Body of pancreas (tissue), 4 donors: ENCODE measurements at regions not wholly inside any gene's neighbourhood (a gene's known extent, or its start where the extent isn't known, plus 50 kb on each side); places are given as distances from the start of the nearest gene placed in this dataset.

Source experiments
- ATAC-seq: fragments of 150-250 bp; one replicate; pipeline ENCODE4 v1.9.1; 2016
- DNase-seq, 4 donors: peaks; one replicate each; pipeline ENCODE4 v3.0.0-alpha.2; 2019
- H3K27ac ChIP-seq, 4 donors: fragments of 200-600 bp; sonication (generic); 1 replicate in 3 of 4; 2 replicates in 1 of 4; pipeline versions ENCODE4 v1.5.1 to v1.6.1; 2016 to 2019; ENCODE audit warnings: mild to moderate bottlenecking in 1 of 4, mixed read lengths in 1 of 4, moderate library complexity in 1 of 4
- H3K27me3 ChIP-seq, 2 donors: fragments of 200-600 bp; sonication (generic); one replicate each; pipeline ENCODE4 v1.6.0; 2016; ENCODE audit warnings: mild to moderate bottlenecking in 1 of 2
- H3K36me3 ChIP-seq, 2 donors: fragments of 200-600 bp; sonication (generic); replicated peaks in 1 of 2; 2 replicates each; pipeline ENCODE4 v1.5.1; 2016; ENCODE audit warnings: low read depth in 2 of 2; ENCODE audit not compliant: insufficient read depth in 1 of 2
- H3K4me1 ChIP-seq: fragments of 200-600 bp; sonication (generic); one replicate; pipeline ENCODE4 v1.6.0; 2016
- H3K4me3 ChIP-seq, 2 donors: fragments of 200-600 bp; sonication (generic); 1 replicate in 1 of 2; 2 replicates in 1 of 2; pipeline ENCODE4 v1.5.1; 2016 to 2019
- H3K9me3 ChIP-seq, 3 donors: fragments of 200-600 bp; sonication (generic); 1 replicate in 2 of 3; 2 replicates in 1 of 3; pipeline ENCODE4 v1.5.1; 2016
- POLR2A ChIP-seq, 3 donors: fragments of 450-650 bp; IDR thresholded peaks; one replicate each; pipeline ENCODE4 v1.6.1; 2016; ENCODE audit warnings: antibody characterized with exemption in 3 of 3, mild to moderate bottlenecking in 2 of 3
- WGBS, 2 donors: methylation state at CpG; one replicate each; pipeline ENCODE4 v1.1.5; 2017; 5-methylcytosine and 5-hydroxymethylcytosine counted together
- intact Hi-C: fragments of 100-400 bp; cut with DNase I; formaldehyde crosslinking; loops from one replicate; pipeline ENCODE4 v1.15.1; 2023
- TF ChIP-seq, protein P1 (sequence below), 7 experiments: fragments of 450-650 bp in 4 of 7; fragments of 200-600 bp in 3 of 7; sonication (generic) in 3 of 7; IDR thresholded peaks; one replicate each; pipeline ENCODE4 v1.5.1; 2016 to 2019; ENCODE audit warnings: antibody characterized with exemption in 7 of 7

DNA sequence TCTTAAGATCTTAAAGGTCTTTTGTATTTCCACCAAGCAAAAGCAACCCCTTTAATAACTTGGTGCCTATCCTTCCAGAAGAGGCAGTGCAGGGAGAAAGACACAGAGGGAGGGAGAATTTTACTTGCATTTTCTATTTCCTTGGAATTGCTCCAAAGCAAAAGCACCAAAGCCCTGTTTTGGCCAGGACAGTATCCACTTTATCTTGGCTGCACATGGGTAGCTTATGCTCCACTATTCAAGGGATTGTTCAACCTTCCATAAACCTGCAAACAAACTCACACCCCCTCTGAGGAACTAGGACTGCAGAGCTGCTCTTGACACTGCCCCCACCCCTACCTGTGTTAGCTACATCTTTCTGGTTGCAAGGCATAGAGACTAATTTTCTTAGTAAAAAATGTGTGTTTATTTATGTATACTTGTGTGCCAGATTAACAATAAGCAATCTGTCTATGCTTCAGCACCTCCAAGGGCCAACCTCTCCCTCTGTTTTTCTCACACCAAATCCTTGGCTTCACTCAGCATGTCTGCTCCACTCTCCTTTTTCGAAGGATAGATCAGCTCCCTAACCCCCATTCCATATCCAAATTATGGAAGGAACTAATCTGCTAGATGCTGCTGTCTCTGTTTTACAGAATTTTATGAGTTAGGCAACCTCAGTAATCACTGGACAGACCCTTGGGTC lies 68.1 kb upstream of the KLF12 start:
- intact Hi-C loops = no loop called here
- Histone ChIP-seq H3K4me3 (no peak overlapping the region), H3K36me3 (no peaks in the 10 kb centered on the region), H3K27me3 (no peaks in the 10 kb centered on the region), H3K9me3 (no peaks in the 10 kb centered on the region), H3K27ac (no peak overlapping the region), H3K4me1 (no peaks in the 10 kb centered on the region)
- TF ChIP-seq, protein P1, sequence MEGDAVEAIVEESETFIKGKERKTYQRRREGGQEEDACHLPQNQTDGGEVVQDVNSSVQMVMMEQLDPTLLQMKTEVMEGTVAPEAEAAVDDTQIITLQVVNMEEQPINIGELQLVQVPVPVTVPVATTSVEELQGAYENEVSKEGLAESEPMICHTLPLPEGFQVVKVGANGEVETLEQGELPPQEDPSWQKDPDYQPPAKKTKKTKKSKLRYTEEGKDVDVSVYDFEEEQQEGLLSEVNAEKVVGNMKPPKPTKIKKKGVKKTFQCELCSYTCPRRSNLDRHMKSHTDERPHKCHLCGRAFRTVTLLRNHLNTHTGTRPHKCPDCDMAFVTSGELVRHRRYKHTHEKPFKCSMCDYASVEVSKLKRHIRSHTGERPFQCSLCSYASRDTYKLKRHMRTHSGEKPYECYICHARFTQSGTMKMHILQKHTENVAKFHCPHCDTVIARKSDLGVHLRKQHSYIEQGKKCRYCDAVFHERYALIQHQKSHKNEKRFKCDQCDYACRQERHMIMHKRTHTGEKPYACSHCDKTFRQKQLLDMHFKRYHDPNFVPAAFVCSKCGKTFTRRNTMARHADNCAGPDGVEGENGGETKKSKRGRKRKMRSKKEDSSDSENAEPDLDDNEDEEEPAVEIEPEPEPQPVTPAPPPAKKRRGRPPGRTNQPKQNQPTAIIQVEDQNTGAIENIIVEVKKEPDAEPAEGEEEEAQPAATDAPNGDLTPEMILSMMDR (IDR thresholded peaks at IDR 0.05) = no peak
- no peak for TF ChIP-seq POLR2A (IDR thresholded peaks at IDR 0.05)
- ATAC-seq = no peak
- 55 to 63% methylated on average over 1 of the region's 1 CpG for WGBS, 2 donors
- no peak for DNase-seq

DNA sequence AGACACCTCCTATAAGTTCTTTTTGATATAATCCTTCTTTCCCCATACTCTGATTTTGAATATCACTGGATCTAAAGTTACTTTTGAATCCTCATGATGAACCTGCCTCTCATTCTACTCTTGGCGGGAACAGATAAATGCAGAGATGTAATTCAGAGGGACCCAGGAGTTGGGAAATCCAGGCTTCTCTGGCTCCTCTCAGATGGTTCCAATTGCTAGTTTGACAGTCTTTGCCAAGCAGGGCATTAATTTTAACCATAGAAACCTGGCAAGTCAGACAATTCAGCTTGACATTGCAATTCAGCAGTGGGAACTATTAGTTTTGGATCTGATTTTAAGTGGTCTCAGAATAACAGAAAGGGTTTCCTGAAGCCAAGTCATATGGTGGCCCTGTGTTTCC lies 67.3 kb upstream of the KLF12 start:
- intact Hi-C loops = no loop called here
- Histone ChIP-seq H3K9me3 (no peaks in the 10 kb centered on the region), H3K36me3 (no peaks in the 10 kb centered on the region), H3K27ac (no peak overlapping the region), H3K4me1 (no peaks in the 10 kb centered on the region), H3K4me3 (no peak overlapping the region), H3K27me3 (no peaks in the 10 kb centered on the region)
- DNase-seq (no peak), ATAC-seq (no peak)
- 80 to 92% methylated on average over 1 of the region's 1 CpG for WGBS, 2 donors
- TF ChIP-seq POLR2A (IDR thresholded peaks at IDR 0.05) = no peak

- Histone ChIP-seq H3K27ac (no peak overlapping the region), H3K9me3 (no peaks in the 10 kb centered on the region), H3K27me3 (no peaks in the 10 kb centered on the region), H3K36me3 (no peaks in the 10 kb centered on the region), H3K4me3 (no peak overlapping the region), H3K4me1 (no peaks in the 10 kb centered on the region)
- DNase-seq (no peak), ATAC-seq (no peak)
- TF ChIP-seq, protein P1 (IDR thresholded peaks at IDR 0.05) = no peak
- TF ChIP-seq POLR2A (IDR thresholded peaks at IDR 0.05) = no peak
- WGBS, 2 donors = 83 to 100% methylated on average over 1 of the region's 1 CpG
- intact Hi-C loops = no loop called here
These were observed 65.9 kb upstream of the KLF12 start for GRCh38 chr13:74200081-74200480.

- ATAC-seq (no peak), DNase-seq (no peak)
- no peaks in the 10 kb centered on the region for H3K9me3 ChIP-seq
- H3K4me1 ChIP-seq = no peaks in the 10 kb centered on the region
- no peak overlapping the region for H3K27ac ChIP-seq
- intact Hi-C loops = no loop called here
- WGBS, 2 donors = 57 to 58% methylated on average over 4 of the region's 4 CpGs
- no peak overlapping the region for H3K4me3 ChIP-seq
- TF ChIP-seq POLR2A (IDR thresholded peaks at IDR 0.05) = no peak
- TF ChIP-seq, protein P1 (IDR thresholded peaks at IDR 0.05) = no peak
- no peaks in the 10 kb centered on the region for H3K36me3 ChIP-seq
- no peaks in the 10 kb centered on the region for H3K27me3 ChIP-seq
These were observed 63.6 kb upstream of the KLF12 start for GRCh38 chr13:74197677-74198429.

- DNase-seq (no peak), ATAC-seq (no peak)
- Histone ChIP-seq H3K36me3 (no peaks in the 10 kb centered on the region), H3K9me3 (no peaks in the 10 kb centered on the region), H3K4me3 (no peak overlapping the region), H3K27me3 (no peaks in the 10 kb centered on the region), H3K4me1 (no peaks in the 10 kb centered on the region), H3K27ac (no peak overlapping the region)
- intact Hi-C loops = no loop called here
- TF ChIP-seq POLR2A (IDR thresholded peaks at IDR 0.05) = no peak
- TF ChIP-seq, protein P1 (IDR thresholded peaks at IDR 0.05) = no peak
- WGBS, 2 donors = 76 to 87% methylated on average over 2 of the region's 2 CpGs
These were observed 60.6 kb upstream of the KLF12 start for GRCh38 chr13:74194846-74195245.
